ENCODE measurements at regions not wholly inside any gene's neighbourhood (a gene's known extent, or its start where the extent isn't known, plus 50 kb on each side); places are given as distances from the start of the nearest gene placed in this dataset.
"Not testable (repeated sequence)": the region's sequence is repeated elsewhere in the genome, so short reads cannot be mapped to it uniquely, and the experiment has no call there.

- H3K27ac ChIP-seq: peak overlapping the region; percentile 90
Observed at GRCh38 chr10:4282496-4282895, 497.5 kb upstream of the KLF6 start.

GRCh38 chr10:4281190-4281825 lies 496.3 kb upstream of the KLF6 start:
- H3K27ac ChIP-seq: peak overlapping the region; percentile 90
- TF ChIP-seq CTCF (conservative IDR thresholded peaks at IDR 0.05): no peak

More at GRCh38 chr10:4282496-4282895, 497.5 kb upstream of the KLF6 start:
- TF ChIP-seq CTCF (conservative IDR thresholded peaks at IDR 0.05): no peak

- TF ChIP-seq CTCF (conservative IDR thresholded peaks at IDR 0.05): no peak
- peak overlapping the region; percentile 90 for H3K27ac ChIP-seq
Observed at GRCh38 chr10:4280461-4281189, 495.6 kb upstream of the KLF6 start.

- H3K27ac ChIP-seq: peak overlapping the region; percentile 90
- TF ChIP-seq CTCF (conservative IDR thresholded peaks at IDR 0.05): no peak
Observed at GRCh38 chr10:4279655-4280054, 494.6 kb upstream of the KLF6 start.

- no peak for TF ChIP-seq CTCF (conservative IDR thresholded peaks at IDR 0.05)
- H3K27ac ChIP-seq: no peak overlapping the region
Observed at GRCh38 chr10:4278186-4278585, 493.2 kb upstream of the KLF6 start.

GRCh38 chr10:4276151-4276550 lies 491.1 kb upstream of the KLF6 start:
- H3K27ac ChIP-seq: no peak overlapping the region

GRCh38 chr10:4274671-4275070 lies 489.7 kb upstream of the KLF6 start:
- H3K27ac ChIP-seq: not testable (repeated sequence)

More at GRCh38 chr10:4276151-4276550, 491.1 kb upstream of the KLF6 start:
- TF ChIP-seq CTCF (conservative IDR thresholded peaks at IDR 0.05): no peak

- H3K27ac ChIP-seq: no peak overlapping the region
- TF ChIP-seq CTCF (conservative IDR thresholded peaks at IDR 0.05): no peak
Observed at GRCh38 chr10:4271193-4271592, 486.2 kb upstream of the KLF6 start.

Data from VCaP (cell line).